ENCODE measurements at regions not wholly inside any gene's neighbourhood (a gene's known extent, or its start where the extent isn't known, plus 50 kb on each side); places are given as distances from the start of the nearest gene placed in this dataset.

GRCh38 chr11:26909515-26909914, 84.4 kb upstream of the FIBIN start:
- H3K36me3 Mint-ChIP-seq (ENCODE audit: unreplicated experiment), result no peaks in the 10 kb centered on the region
- DNase-seq (ENCODE audit: extremely low spot score, unreplicated experiment), result no peak
- H3K27ac Mint-ChIP-seq (ENCODE audit: unreplicated experiment), result no peak overlapping the region
- no peak for TF ChIP-seq CTCF (IDR thresholded peaks at IDR 0.05)
- H3K27me3 Mint-ChIP-seq (ENCODE audit: unreplicated experiment), result peaks cover 2% of the 10 kb centered on the region
- H3K4me3 Mint-ChIP-seq (ENCODE audit: unreplicated experiment), result no peak overlapping the region
- H3K9me3 Mint-ChIP-seq (ENCODE audit: unreplicated experiment), result no peaks in the 10 kb centered on the region
- peaks cover 38% of the 10 kb centered on the region for H3K4me1 Mint-ChIP-seq (ENCODE audit: unreplicated experiment)

- no peak for DNase-seq (ENCODE audit: extremely low spot score, unreplicated experiment)
- no peak overlapping the region for H3K27ac Mint-ChIP-seq (ENCODE audit: unreplicated experiment)
- no peaks in the 10 kb centered on the region for H3K36me3 Mint-ChIP-seq (ENCODE audit: unreplicated experiment)
- H3K27me3 Mint-ChIP-seq (ENCODE audit: unreplicated experiment), result peaks cover 2% of the 10 kb centered on the region
- H3K4me1 Mint-ChIP-seq (ENCODE audit: unreplicated experiment), result peaks cover 32% of the 10 kb centered on the region
- no peaks in the 10 kb centered on the region for H3K9me3 Mint-ChIP-seq (ENCODE audit: unreplicated experiment)
- no peak for TF ChIP-seq CTCF (IDR thresholded peaks at IDR 0.05)
- no peak overlapping the region for H3K4me3 Mint-ChIP-seq (ENCODE audit: unreplicated experiment)
Observed at GRCh38 chr11:26909991-26910591, 83.8 kb upstream of the FIBIN start.

GRCh38 chr11:26914968-26915367, 78.9 kb upstream of the FIBIN start:
- DNase-seq (ENCODE audit: extremely low spot score, unreplicated experiment), result no peak
- no peak overlapping the region for H3K27ac Mint-ChIP-seq (ENCODE audit: unreplicated experiment)
- peaks cover 20% of the 10 kb centered on the region for H3K4me1 Mint-ChIP-seq (ENCODE audit: unreplicated experiment)
- TF ChIP-seq CTCF (IDR thresholded peaks at IDR 0.05), result no peak
- no peaks in the 10 kb centered on the region for H3K36me3 Mint-ChIP-seq (ENCODE audit: unreplicated experiment)
- H3K9me3 Mint-ChIP-seq (ENCODE audit: unreplicated experiment), result no peaks in the 10 kb centered on the region
- H3K27me3 Mint-ChIP-seq (ENCODE audit: unreplicated experiment), result peaks cover 2% of the 10 kb centered on the region
- no peak overlapping the region for H3K4me3 Mint-ChIP-seq (ENCODE audit: unreplicated experiment)

DNA sequence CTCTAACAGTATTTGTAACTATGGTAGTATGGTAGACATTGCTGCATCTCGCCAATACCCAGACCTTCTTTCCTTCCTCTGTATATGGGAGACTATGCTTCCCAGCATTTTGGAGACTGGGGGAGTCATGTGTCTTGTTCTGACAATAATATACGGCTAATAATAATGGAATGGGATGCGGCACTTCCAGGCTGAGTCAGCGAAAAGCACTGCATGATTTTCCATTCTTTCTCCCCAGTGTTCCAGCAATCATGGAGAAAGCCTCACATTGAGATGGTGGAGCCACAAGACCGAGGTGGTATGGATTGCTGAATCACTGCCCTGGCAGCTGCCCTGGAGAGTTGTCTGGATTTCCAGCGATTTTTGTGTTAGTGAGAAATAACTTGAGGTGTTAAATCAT, 77.1 kb upstream of the FIBIN start:
- H3K36me3 Mint-ChIP-seq (ENCODE audit: unreplicated experiment), result no peaks in the 10 kb centered on the region
- DNase-seq (ENCODE audit: extremely low spot score, unreplicated experiment), result no peak
- no peak overlapping the region for H3K4me3 Mint-ChIP-seq (ENCODE audit: unreplicated experiment)
- no peak overlapping the region for H3K27ac Mint-ChIP-seq (ENCODE audit: unreplicated experiment)
- TF ChIP-seq CTCF (IDR thresholded peaks at IDR 0.05), result no peak
- H3K4me1 Mint-ChIP-seq (ENCODE audit: unreplicated experiment), result peaks cover 5% of the 10 kb centered on the region
- H3K9me3 Mint-ChIP-seq (ENCODE audit: unreplicated experiment), result no peaks in the 10 kb centered on the region
- peaks cover 2% of the 10 kb centered on the region for H3K27me3 Mint-ChIP-seq (ENCODE audit: unreplicated experiment)

GRCh38 chr11:26928582-26928981, 65.3 kb upstream of the FIBIN start:
- H3K36me3 Mint-ChIP-seq (ENCODE audit: unreplicated experiment), result peaks cover 22% of the 10 kb centered on the region
- no peak overlapping the region for H3K4me3 Mint-ChIP-seq (ENCODE audit: unreplicated experiment)
- no peaks in the 10 kb centered on the region for H3K27me3 Mint-ChIP-seq (ENCODE audit: unreplicated experiment)
- H3K27ac Mint-ChIP-seq (ENCODE audit: unreplicated experiment), result no peak overlapping the region
- peaks cover 32% of the 10 kb centered on the region for H3K9me3 Mint-ChIP-seq (ENCODE audit: unreplicated experiment)
- no peak for DNase-seq (ENCODE audit: extremely low spot score, unreplicated experiment)
- TF ChIP-seq CTCF (IDR thresholded peaks at IDR 0.05), result no peak
- peaks cover 47% of the 10 kb centered on the region for H3K4me1 Mint-ChIP-seq (ENCODE audit: unreplicated experiment)
